ENCODE measurements at regions not wholly inside any gene's neighbourhood (a gene's known extent, or its start where the extent isn't known, plus 50 kb on each side); places are given as distances from the start of the nearest gene placed in this dataset.

GRCh38 chr6:97815301-97815812 lies 532.3 kb upstream of the MMS22L start:
- 47% methylated on average over 2 of the region's 2 CpGs for WGBS (ENCODE audit: insufficient coverage)
- Histone ChIP-seq H3K9me3 (ENCODE audit: control insufficient read depth, insufficient read depth, low read length) (no peaks in the 10 kb centered on the region), H3K4me1 (ENCODE audit: control insufficient read depth, insufficient read depth, low read length) (no peaks in the 10 kb centered on the region), H3K4me3 (ENCODE audit: low read length) (no peak overlapping the region), H3K36me3 (ENCODE audit: control insufficient read depth, insufficient read depth, low read length) (no peaks in the 10 kb centered on the region), H3K27ac (ENCODE audit: low read length) (no peak overlapping the region), H3K27me3 (ENCODE audit: control insufficient read depth, insufficient read depth, low read length) (no peaks in the 10 kb centered on the region)
- Mint-ChIP-seq H3K27me3 (ENCODE audit: low read depth in 2 of 2) (no peaks in the 10 kb centered on the region), H3K4me3 (no peak overlapping the region), H3K9me3 (peaks cover 0 to 5% of the 10 kb centered on the region in 2 donors), H3K27ac (no peak overlapping the region), H3K36me3 (no peaks in the 10 kb centered on the region), H3K4me1 (no peaks in the 10 kb centered on the region)
- ATAC-seq (no peak), DNase-seq (no peak)
- TF ChIP-seq CTCF (IDR thresholded peaks at IDR 0.05) = no peak
- intact Hi-C loops (cut with micrococcal nuclease) = no loop called here

GRCh38 chr6:97816526-97816925 lies 533.5 kb upstream of the MMS22L start:
- Mint-ChIP-seq H3K36me3 (no peaks in the 10 kb centered on the region), H3K9me3 (peaks cover 2 to 3% of the 10 kb centered on the region in 2 donors), H3K4me3 (no peak overlapping the region), H3K27ac (no peak overlapping the region), H3K4me1 (no peaks in the 10 kb centered on the region), H3K27me3 (ENCODE audit: low read depth in 2 of 2) (no peaks in the 10 kb centered on the region)
- no peaks in the 10 kb centered on the region for H3K36me3 ChIP-seq (ENCODE audit: control insufficient read depth, insufficient read depth, low read length)
- DNase-seq = no peak
- H3K9me3 ChIP-seq (ENCODE audit: control insufficient read depth, insufficient read depth, low read length) = no peaks in the 10 kb centered on the region
- TF ChIP-seq CTCF (IDR thresholded peaks at IDR 0.05) = no peak
- no peak overlapping the region for H3K4me3 ChIP-seq (ENCODE audit: low read length)
- WGBS (ENCODE audit: insufficient coverage) = 72% methylated on average over 2 of the region's 2 CpGs
- H3K27me3 ChIP-seq (ENCODE audit: control insufficient read depth, insufficient read depth, low read length) = no peaks in the 10 kb centered on the region
- H3K27ac ChIP-seq (ENCODE audit: low read length) = no peak overlapping the region
- no peak for ATAC-seq
- no peaks in the 10 kb centered on the region for H3K4me1 ChIP-seq (ENCODE audit: control insufficient read depth, insufficient read depth, low read length)
- intact Hi-C loops (cut with micrococcal nuclease) = no loop called here

- DNase-seq (no peak), ATAC-seq (no peak)
- 76% methylated on average over 3 of the region's 3 CpGs for WGBS (ENCODE audit: insufficient coverage)
- Histone ChIP-seq H3K4me3 (ENCODE audit: low read length) (no peak overlapping the region), H3K36me3 (ENCODE audit: control insufficient read depth, insufficient read depth, low read length) (no peaks in the 10 kb centered on the region), H3K4me1 (ENCODE audit: control insufficient read depth, insufficient read depth, low read length) (no peaks in the 10 kb centered on the region), H3K9me3 (ENCODE audit: control insufficient read depth, insufficient read depth, low read length) (no peaks in the 10 kb centered on the region), H3K27ac (ENCODE audit: low read length) (no peak overlapping the region), H3K27me3 (ENCODE audit: control insufficient read depth, insufficient read depth, low read length) (no peaks in the 10 kb centered on the region)
- no peaks in the 10 kb centered on the region for H3K4me1 Mint-ChIP-seq
- intact Hi-C loops (cut with micrococcal nuclease) = no loop called here
- peaks cover 6 to 8% of the 10 kb centered on the region in 2 donors for H3K9me3 Mint-ChIP-seq
- no peaks in the 10 kb centered on the region for H3K36me3 Mint-ChIP-seq
- no peak overlapping the region for H3K27ac Mint-ChIP-seq
- no peak for TF ChIP-seq CTCF (IDR thresholded peaks at IDR 0.05)
- no peaks in the 10 kb centered on the region for H3K27me3 Mint-ChIP-seq (ENCODE audit: low read depth in 2 of 2)
- H3K4me3 Mint-ChIP-seq = no peak overlapping the region
Measured at GRCh38 chr6:97819710-97820109, 536.7 kb upstream of the MMS22L start.

GRCh38 chr6:97820400-97820799 lies 537.4 kb upstream of the MMS22L start:
- Mint-ChIP-seq H3K27ac (no peak overlapping the region), H3K36me3 (no peaks in the 10 kb centered on the region), H3K4me3 (no peak overlapping the region), H3K4me1 (no peaks in the 10 kb centered on the region), H3K9me3 (peaks cover 6 to 8% of the 10 kb centered on the region in 2 donors), H3K27me3 (ENCODE audit: low read depth in 2 of 2) (no peaks in the 10 kb centered on the region)
- no peaks in the 10 kb centered on the region for H3K9me3 ChIP-seq (ENCODE audit: control insufficient read depth, insufficient read depth, low read length)
- no peaks in the 10 kb centered on the region for H3K36me3 ChIP-seq (ENCODE audit: control insufficient read depth, insufficient read depth, low read length)
- no peak for ATAC-seq
- H3K4me1 ChIP-seq (ENCODE audit: control insufficient read depth, insufficient read depth, low read length) = no peaks in the 10 kb centered on the region
- no peak for DNase-seq
- no peaks in the 10 kb centered on the region for H3K27me3 ChIP-seq (ENCODE audit: control insufficient read depth, insufficient read depth, low read length)
- no peak for TF ChIP-seq CTCF (IDR thresholded peaks at IDR 0.05)
- intact Hi-C loops (cut with micrococcal nuclease) = no loop called here
- H3K27ac ChIP-seq (ENCODE audit: low read length) = no peak overlapping the region
- no peak overlapping the region for H3K4me3 ChIP-seq (ENCODE audit: low read length)
- WGBS (ENCODE audit: insufficient coverage) = 94% methylated on average over 3 of the region's 5 CpGs

Measured in natural killer cell (primary cell).